HG02973 (cell line): ENCODE measurements at regions not wholly inside any gene's neighbourhood (a gene's known extent, or its start where the extent isn't known, plus 50 kb on each side); places are given as distances from the start of the nearest gene placed in this dataset.

Experiments used
- ATAC-seq: cut with Tn5 transposase; IDR thresholded peaks from one replicate; pipeline ENCODE4 v1.9.1; 2021; ENCODE audit warnings: moderate library complexity; ENCODE audit not compliant: unreplicated experiment

DNA sequence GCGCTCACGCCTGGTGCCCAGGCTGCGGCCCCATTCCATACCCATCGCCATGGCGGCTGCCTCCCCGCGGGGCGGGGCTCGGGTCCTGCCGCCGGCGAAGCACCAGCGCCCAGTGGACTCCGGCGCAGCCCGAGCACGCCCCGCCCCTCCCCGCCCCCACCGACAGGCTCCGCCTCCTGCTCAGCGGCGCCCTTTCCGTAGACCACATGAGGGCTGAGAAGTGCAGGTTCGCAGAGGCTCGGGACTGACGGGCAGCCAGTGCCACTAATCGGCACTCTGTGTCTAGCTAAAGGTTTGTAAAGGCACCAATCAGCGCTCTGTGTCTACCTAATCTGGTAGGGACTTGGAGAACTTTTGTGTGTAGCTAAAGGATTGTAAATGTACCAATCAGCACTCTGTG is 352.2 kb upstream of the AMELY start:
- no peak for ATAC-seq

DNA sequence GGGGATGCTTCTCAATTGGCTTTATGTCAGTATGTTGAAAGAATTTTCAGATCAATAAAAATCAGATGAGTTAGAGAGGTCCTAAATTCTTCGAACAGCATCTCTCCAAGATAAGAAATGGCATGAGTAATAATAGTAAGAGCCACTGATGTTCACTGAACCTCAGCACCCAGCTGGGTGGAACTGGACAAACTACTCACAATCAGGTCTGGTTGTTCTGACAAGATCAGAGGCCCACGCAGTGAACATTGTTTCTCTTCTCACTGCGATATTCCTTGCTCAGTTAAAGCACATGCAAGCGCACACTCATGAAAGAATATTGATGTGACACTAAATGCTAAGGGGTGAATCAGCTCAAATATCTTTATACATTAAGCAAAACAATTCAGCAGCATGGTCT is 351.0 kb upstream of the AMELY start:
- no peak for ATAC-seq

GRCh38 chrY:7261254-7261653 is 349.7 kb upstream of the AMELY start:
- ATAC-seq = no peak

GRCh38 chrY:7240101-7240500 is 328.5 kb upstream of the AMELY start:
- no peak for ATAC-seq

GRCh38 chrY:7211971-7212370 is 300.4 kb upstream of the AMELY start:
- ATAC-seq = no peak

GRCh38 chrY:7204456-7204855 is 292.9 kb upstream of the AMELY start:
- ATAC-seq = no peak

DNA sequence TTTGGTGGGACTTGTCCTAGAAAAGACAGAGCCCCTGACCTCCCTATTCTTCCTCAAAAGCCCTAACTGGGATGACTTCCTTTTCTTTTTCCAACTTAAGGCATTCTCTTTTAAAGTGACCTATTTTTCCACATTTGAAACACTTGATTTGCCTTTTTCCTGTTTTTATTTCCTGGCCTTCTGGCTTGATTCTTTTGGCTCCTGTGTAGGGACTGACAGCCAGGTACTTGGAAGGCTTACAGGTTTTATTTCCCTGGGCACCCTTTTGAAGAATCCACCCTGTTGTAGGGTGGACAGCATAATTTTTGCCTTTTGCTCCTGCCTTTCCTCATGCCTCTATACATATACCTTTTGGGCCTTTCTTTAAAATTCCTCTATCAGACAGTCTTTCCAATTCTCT is 271.0 kb upstream of the AMELY start:
- no peak for ATAC-seq

DNA sequence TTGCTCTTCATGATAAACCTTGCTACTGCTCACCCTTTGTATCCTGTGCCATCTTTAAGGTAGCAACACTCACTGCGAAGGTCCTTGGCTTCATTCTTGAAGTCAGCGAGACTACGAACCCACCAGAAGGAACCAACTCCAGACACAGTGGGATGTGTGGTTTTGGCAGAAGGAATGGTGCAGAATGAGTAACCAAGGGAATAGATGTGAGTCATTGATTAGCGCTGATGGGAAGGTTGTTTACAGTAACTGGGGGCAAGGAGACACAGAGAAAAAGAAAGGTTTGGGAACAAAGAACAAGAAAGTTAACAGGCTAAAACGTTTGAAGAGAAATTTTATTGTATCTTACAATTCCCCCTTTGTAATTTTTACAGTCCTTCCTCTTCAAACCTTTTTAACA is 266.1 kb upstream of the AMELY start:
- no peak for ATAC-seq

- no peak for ATAC-seq
These were observed 257.9 kb upstream of the AMELY start for GRCh38 chrY:7169475-7169874.

- no peak for ATAC-seq
These were observed 229.9 kb upstream of the AMELY start for GRCh38 chrY:7141477-7141876.
